Superior temporal gyrus (tissue), 1 donor: ENCODE measurements at regions not wholly inside any gene's neighbourhood (a gene's known extent, or its start where the extent isn't known, plus 50 kb on each side); places are given as distances from the start of the nearest gene placed in this dataset.
A peak's percentile ranks its signal among the peaks of the same experiment; 100 is the strongest.

Experiments used
- DNase-seq: peaks from one replicate; pipeline ENCODE4 v3.0.0-alpha.2; 2016; ENCODE audit errors: extremely low spot score

DNA sequence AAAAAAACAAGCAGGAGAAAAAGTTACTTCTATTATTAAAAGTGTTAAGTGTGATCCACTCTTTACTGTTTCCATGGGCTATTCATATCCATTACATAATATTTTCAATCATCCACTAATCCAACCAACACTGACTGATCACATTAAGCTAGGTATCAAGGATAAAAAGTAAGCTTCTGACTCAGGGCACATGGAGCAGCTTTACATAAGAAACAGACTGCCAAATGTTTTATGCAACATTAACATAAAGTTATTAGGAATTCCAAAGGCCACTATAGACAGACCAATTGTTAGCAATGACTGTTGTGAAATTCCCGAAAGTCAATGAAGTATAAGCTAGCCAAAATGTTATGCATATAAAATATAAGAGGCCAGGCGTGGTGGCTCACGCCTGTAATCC lies 277.6 kb downstream of the ZEB2 start:
- no peak for DNase-seq

DNA sequence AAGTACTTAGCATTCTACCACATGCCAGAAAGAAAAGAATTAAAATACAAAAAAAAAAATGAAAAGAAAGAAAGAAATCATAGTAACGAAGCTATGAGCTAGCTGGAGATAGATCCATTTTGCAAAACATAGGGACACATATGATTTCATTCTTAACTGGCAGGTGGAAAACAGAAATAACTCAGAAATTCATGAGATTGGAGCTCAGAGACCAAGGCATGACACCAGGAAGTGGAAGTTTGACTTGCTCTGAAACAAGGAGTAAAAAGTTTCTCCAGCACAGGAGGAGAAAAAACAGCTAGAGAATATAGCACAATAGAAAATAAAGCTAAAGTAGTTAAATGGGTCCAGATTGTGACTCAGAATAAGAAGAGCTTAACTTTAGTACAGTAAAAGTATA lies 278.1 kb downstream of the ZEB2 start:
- no peak for DNase-seq

DNA sequence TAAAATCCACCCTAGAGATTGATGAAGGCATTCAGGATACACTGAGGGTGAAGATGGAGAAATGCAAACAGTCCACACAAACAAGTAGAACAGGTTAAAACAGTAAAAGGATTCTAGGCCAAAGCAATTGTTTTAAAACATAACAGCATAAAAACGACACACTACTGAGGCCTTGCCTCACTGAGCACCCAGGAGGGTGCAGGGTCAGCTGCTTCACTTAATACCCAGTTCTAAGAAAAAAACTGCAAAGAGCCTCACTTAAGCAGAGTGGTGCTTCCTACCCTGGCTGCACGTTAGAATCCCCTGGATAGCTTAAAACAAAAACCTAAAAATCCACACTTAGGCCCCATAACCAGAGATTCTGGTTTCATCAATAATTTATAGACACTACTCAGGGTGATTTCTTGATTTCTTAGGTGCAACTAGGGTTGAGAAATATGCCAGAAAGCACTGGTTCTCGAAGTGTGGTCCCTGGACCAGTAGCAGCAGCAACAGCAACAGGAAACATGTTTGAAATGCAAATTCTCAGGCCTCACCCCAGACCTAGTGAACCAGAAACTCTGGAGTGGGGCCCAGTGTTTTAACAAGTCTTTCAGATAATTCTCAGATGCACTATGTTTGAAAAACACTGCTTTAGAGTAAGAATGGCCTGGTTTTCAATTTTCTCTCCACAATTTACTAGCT lies 279.1 kb downstream of the ZEB2 start:
- no peak for DNase-seq

DNA sequence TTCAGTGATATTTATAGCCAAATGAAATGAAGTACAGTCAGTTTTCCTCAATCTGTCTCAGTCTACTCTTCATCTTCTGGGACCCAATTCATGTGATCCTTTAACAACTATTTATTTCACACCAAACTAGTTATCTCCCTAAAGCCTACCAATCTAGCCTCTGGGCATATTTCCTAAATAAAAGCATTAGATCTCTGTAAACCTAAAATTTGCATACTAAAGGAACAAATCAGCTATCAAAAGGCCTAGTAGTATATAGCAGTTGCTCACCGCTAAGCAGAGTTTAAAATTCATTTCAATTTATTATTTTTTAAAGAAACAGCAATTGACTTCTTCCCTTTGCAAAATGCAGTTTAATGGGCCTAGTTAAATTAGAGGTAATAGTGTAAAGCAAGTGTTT lies 280.2 kb downstream of the ZEB2 start:
- DNase-seq, result no peak

DNA sequence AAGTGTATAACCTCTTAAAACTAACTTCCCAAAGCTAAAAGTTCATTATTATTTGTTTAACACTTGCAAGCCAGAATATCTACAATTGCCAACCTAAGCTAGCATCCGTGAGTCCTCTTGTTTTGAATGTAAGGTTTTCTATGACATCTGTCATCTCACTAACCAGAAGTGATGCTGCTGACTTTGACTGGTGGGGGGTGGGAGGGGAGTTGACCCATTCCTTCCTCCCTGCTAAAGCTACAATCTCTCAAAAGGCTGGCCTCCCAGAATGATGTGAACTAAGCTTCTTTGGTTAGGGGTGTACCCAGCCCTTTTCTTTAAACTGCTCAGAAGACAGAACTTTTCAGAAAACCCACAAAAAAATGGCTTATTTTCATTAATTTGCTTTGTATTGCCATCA lies 280.6 kb downstream of the ZEB2 start:
- DNase-seq, result no peak

DNA sequence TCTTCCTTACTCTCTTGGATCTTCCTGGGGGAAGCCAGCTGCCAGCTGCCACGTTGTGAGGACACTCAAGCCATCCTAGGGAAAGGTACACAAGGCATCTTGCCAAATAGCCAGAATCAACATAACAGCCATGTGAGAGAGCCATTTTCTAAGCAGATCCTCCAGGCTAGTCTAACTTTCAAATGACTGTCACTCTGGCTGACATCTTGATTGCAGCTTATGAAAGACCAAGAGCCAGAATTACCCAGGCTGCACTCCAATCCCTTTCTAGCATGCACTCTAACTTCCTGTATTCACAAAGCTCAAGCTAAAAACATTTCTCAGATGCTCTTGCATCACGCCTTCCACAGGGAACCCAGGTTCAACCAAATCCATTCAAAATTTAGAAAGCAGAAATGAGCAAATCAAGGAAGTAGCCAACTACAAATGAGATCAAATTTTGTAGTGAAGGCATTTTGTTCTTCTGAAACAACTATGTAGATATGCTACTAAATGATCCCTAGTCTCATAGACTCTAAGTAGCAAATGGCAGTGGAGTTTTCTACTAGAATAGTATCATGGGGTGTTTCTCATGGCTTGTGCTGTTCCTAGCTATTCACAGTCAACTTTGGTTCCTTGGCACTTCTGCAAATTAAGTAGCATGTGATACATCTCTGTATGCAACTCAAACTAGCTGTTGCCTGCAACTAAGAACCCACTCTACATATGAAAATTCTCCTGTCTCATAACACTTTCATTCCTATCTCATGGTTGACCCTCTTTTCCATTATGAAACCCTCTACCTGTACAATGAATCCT lies 281.9 kb downstream of the ZEB2 start:
- no peak for DNase-seq

DNA sequence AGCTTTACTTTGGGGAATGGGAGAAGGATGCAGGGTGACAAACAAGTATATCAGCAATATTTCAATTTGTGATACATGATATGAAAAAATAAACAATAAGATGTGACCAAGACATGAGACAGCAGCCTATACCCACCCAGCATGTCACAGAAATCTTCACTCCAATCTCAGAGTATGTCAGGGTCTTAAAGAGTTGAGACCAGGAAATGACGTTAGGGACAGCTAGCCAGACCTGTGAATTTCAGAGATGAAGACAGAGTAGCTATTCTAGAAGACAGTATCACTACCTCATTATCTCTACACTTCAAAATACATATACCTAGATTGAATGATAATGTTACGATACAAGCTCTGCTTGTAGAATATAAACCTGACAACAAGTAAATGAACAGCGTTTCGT lies 282.8 kb downstream of the ZEB2 start:
- no peak for DNase-seq

DNA sequence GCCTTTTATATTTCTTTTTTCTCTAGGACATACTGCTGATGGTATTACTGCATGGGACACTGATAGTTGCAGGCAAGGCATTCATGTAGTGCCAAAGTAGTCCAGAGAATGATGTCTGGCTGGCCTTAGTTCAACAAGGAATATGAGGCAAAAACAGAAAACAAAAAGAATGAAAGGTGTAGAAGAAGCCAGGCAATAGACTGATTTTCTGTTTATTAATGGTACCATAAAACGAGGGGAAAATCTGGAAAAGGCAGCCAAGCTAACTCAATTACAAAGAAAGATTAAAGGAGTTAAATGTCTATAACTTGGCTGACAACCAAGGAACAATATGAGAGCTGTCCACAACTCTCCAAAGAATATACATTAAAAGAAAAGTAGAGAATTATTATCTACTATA lies 284.9 kb downstream of the ZEB2 start:
- no peak for DNase-seq

DNA sequence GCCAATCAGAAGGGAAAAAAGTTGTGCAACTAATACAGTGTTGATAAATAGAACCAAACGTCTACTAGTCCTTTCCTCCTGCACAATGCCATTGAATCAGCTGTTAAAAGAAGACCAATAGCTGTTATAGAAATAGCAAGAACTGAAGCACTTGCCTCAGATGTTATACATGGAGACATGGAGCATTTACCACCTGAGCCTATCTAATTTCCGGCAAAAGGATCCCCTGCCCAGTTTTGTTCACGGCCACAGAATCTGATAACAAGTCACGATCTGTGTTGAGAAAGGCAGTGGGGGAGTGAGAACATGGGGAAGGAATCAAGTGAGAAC lies 285.4 kb downstream of the ZEB2 start:
- no peak for DNase-seq

DNA sequence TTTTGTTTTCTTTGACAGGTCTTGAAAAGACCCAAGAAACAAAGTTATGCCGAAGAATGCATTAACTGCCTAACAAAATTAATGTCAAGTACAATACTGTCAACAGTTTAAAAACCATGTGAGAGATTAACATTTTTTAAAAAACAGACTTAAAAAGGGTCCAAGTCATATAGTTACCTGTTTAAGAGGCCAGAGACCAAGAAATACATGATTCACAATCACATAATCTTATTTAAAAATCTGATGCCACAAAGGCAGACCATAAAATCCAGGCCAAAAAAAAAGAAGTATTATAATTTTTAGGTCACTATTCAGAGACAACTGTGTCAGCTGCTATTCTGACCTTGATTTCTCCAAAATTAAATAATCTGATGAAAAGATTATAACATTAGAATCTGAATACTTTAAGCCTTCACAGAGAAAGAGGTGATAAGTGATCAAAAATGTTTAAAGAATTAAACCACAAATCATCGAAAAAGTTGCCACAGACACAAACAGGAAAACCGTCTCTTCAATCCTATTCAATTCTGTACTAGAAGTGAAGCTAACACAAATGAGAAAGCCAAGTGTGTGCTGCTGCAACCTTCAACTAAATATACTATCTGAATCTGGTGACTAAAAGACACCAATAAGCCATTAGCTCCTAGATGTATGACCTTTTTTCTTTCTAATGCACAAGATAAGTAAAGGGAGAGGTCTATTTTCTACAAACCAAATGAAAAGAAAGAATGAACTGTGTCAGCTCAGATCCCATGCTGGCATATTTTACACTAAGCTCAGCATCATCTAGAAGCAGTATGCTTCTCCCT lies 286.0 kb downstream of the ZEB2 start:
- DNase-seq, result peak; percentile 62

DNA sequence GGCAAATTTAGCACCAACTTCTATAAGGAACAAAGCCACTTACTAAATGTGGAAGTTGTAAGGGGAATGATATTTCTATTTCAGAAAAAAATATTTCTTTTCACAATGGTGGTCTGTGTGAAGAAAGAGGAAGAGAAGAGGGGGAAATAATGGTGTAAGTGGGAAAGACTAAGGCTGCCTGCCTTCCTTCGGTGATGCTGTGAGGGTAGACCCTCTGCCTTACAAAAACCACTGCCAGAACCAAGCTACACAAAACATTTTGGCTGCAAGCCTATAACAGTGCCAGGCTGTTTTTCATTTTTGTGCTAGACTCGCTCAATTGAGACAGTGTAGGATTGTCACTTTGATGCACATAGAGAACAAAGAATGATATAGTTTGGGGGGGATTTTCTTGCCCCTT lies 286.6 kb downstream of the ZEB2 start:
- DNase-seq, result peak; percentile 75

DNA sequence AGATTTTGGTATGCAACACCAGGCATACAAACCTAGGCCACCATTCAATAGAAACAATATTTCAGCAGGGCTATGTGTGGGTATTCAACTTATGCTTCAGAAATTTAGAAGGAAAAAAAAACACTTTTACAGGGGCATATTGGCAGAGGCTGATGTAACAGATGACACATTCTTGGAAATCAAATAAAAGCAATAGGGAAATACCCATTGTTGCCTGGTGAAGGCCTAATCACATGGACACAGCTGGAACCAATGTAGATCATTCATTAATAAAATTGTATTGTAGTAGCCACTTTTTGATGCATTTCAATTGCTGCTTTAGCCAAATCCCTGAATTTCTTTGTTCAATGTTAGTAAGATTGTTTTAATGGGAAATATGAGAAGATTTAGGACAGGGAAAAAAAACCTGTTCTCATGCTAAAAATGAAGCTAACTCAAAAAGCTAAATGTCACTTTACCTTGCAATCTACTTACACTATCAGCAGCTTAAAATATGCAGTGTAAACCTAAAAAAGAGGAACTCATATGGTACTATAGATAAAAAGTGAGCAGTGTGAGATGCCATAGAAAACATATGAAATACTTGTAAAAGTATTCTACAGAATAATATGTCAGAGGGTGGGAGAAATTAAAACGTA lies 289.4 kb downstream of the ZEB2 start:
- DNase-seq, result no peak

DNA sequence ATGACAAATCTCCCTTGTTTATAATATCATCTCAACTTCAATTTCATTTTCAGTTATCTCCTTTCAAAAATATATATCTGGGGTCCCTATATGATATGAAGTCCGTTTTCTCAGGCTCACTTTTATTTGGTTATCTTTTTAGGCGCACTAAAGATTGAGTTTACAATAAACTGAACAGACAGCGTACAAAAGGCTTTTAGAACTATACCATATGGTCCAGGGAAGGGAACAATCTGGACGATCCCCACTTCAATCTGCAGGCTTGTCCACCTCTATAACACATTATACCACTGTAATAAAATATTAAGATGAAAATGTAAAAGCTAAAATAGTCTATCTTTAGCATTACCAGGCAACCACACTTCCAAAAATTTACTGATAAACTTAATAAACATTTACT lies 289.9 kb downstream of the ZEB2 start:
- no peak for DNase-seq

DNA sequence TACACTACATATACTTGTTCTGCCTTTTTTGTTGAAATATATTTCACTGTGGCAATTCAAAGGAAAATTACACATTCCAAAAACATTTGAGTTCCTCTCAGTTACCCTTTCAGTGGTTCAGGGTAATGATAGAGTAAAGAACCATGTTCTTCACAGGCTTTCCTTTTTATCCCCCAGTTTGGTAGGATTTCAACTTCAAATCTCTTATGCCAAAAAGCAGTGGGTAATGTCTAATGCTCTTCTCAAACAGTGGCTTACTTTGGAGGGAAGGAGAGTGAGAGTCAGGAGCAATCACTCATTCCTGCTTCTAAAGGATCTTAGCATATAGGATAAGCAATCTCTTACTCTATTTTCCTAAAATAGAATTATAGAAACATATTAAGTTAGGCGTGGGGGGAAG lies 290.6 kb downstream of the ZEB2 start:
- no peak for DNase-seq

DNA sequence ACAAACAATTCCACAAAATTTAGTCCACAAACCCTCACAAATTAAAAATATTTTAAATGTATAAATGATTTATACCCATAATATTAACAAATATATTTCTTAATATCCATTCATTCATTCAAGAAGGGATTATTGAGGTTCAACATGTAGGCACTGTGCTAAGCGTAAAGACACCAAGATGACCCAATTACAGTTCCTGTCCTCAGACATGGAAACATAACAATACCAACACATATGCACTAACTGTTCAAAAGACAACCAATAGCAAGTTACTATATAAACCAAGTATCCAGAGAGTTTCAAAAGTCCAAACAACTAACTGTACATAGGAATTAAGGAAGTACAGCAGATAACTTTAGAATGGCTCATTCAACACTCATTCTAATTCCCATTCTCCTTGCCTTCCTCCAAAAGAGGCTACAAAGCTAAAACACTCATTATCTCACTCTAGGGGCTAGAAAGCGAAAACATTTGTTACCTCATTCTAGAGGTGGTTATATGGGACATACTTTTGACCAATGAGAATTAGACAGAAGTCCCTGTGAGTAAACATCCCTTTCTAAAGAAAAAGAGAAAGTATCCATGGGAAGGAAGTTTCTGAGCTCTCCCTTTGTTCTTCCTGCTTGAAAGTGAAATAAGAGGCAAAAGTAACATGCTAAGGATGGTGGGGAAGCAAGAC lies 292.4 kb downstream of the ZEB2 start:
- no peak for DNase-seq

DNA sequence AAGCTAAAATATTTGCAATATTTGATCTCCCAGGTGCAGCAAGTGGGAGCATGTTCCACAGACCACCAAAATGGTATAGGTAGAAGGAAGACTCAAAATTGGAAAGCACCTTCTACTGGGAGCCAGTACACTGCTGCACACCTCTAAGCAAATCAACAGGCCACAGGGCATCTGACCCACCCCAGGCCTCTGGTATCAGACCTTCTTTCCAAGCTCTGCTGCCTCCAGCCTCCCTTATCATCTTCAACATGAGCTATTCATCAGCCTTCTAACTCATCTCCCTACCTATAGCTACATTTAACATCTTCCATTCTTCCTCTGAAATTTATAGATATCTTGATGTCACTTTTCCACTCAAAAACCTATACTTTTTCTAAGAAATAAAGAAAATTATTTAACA lies 294.8 kb downstream of the ZEB2 start:
- DNase-seq, result no peak

DNA sequence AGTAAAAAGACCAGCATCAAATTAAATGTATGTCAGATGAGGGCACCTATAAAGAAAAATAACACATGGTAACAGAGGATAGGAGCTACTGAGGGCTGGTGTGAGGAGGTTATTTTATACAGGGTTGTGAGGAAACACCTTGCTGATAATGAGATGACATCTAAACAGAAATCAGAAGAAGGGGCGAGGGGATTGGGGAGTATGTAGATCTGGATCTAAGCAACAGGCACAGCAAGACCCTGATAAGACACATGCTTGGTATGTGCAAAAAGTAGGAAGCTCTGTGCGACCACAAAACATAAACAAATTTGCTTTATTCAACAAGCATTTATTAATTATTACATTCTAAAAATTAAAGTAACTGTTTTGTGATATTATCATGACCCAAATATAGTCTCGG lies 295.4 kb downstream of the ZEB2 start:
- DNase-seq, result no peak

DNA sequence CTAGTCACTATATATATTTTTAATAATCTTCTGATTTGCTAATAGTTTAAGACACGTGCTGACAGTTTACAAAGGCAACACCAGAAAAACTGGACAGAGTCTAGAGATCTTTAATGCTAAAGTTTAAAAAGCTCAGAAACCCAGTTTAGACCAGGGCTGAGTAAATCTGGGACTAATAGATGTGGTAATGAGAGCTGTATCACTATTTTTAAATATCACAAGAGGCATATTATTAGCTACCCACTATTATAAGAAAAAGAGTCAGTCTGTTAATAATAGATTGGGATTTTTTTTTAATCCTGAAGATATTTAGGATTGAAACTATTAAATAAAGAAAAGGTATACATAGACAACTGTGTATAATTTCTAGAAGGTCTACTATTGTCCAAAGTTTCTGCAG lies 299.9 kb downstream of the ZEB2 start:
- no peak for DNase-seq

DNA sequence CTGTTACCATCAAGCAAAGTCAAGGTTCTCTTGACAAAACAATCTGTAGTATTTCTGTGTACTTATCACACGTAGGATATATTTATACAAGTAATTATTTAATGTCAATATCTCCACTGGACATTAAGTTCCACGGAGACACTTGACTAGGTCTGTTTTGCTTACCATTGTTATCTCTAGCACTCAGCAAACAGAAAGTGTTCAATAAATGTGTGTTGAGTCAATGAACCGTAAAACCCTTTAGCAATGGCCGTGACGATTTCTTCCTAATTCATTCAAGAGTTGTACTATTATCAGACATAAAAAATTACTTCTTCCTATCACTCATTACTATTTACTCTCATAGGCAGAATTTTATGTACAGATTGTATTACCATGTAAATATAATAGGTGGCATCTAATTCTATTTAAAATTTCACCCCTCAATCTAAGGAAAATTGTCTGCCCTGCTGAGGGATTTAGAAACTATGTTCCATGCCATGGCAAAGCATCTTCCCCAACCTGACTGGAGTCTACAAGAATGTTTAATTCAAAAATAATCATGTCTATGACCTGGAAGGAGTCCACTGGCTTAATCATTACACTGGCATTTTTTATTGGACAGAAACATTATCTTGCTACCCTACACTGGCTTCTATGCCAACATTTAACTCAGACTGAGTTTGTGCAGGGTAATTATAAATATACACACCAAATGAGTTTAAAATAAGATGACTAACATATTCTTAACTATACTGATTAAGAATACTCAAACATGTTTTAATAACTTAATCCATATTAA lies 301.9 kb downstream of the ZEB2 start:
- no peak for DNase-seq

DNA sequence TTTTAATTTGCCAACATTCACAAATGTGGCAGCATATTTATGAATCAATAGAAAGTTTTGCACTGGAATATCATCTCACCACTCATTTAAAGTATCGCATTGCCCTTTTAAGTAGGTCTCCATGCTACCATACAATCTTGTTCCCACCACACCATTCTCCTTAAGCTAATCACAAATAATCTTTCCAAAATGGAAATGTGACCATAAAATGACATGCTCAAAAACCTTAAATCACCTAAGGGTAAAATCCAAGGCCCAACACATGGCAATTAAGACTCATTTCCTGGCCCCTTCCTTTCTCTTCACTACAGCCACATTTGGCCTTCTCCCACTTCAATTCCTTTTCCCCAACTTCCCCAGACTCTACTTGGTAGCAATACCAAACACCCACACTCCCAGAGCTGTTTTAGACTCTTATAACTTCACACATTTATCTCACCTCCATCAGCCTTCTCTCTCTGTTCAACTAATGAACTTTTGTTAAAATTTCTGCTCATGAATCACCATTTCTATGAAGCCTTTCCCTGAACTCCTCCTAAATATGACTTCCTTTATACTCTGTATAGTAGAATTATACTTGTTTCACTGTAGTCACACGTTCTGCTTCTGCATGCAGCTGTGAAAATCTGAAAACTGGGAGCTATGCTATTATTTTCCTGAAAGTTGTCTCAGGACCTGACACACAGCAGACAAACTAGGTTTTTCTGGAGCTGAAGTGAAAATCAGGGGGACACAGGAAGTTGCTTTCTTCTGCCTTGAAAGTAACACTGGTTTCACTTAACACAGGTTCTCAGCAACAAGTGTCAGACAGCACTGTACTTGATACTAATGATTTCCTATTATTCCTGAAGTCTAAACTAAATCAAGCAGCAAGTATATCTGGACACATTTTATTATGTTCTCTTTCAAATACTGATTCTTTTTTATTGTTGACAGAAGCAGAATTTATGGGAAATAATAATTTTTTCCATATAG lies 303.9 kb downstream of the ZEB2 start:
- no peak for DNase-seq
